GM12872 (cell line): ENCODE measurements at regions not wholly inside any gene's neighbourhood (a gene's known extent, or its start where the extent isn't known, plus 50 kb on each side); places are given as distances from the start of the nearest gene placed in this dataset.

Experiments
- TF ChIP-seq, protein P1 (sequence below): IDR thresholded peaks from 3 replicates; pipeline ENCODE4 v1.5.1; 2011; ENCODE audit warnings: low read depth, mild to moderate bottlenecking, low read length, moderate library complexity; ENCODE audit not compliant: insufficient read depth

DNA sequence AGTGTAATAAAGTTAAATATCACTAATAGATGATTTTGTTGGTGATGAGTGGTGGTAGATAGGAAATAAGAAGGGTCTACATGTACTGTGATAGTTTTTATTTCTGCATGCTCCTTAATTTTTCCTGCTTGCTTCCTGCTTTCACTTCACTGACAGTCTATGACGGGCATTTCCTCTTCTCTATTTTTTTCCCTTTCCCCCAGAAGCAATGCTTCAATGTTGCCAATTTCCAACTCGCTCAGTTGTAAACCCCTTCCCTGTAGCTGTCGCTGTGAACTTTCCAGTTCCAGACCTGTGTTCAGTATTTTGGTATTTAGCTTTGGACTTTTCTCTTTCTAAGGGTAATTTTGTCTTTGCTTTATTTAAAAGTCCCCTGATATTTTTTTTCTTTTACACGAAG lies 123.5 kb upstream of the AGR3 start:
- TF ChIP-seq, protein P1, sequence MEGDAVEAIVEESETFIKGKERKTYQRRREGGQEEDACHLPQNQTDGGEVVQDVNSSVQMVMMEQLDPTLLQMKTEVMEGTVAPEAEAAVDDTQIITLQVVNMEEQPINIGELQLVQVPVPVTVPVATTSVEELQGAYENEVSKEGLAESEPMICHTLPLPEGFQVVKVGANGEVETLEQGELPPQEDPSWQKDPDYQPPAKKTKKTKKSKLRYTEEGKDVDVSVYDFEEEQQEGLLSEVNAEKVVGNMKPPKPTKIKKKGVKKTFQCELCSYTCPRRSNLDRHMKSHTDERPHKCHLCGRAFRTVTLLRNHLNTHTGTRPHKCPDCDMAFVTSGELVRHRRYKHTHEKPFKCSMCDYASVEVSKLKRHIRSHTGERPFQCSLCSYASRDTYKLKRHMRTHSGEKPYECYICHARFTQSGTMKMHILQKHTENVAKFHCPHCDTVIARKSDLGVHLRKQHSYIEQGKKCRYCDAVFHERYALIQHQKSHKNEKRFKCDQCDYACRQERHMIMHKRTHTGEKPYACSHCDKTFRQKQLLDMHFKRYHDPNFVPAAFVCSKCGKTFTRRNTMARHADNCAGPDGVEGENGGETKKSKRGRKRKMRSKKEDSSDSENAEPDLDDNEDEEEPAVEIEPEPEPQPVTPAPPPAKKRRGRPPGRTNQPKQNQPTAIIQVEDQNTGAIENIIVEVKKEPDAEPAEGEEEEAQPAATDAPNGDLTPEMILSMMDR, result no peak

DNA sequence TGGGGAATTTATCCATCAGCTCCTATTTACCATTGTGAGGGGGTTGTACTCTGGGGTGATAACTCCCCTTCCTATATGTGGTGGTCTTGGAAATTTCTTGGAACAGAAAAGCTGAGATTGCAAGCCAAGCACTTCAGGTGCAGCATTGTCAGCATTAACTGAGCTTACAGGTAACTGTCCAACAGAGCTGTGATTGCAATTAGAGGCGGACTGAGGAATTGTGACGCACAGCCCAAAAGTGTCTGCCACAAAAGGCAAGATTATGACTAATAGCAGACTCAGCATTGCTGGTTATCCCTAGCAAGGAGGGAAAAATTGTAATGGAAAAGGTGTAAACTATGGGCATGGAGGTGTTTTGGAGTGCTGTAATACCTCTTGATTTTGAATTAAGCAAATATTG lies 126.1 kb upstream of the AGR3 start:
- TF ChIP-seq, protein P1, result no peak

DNA sequence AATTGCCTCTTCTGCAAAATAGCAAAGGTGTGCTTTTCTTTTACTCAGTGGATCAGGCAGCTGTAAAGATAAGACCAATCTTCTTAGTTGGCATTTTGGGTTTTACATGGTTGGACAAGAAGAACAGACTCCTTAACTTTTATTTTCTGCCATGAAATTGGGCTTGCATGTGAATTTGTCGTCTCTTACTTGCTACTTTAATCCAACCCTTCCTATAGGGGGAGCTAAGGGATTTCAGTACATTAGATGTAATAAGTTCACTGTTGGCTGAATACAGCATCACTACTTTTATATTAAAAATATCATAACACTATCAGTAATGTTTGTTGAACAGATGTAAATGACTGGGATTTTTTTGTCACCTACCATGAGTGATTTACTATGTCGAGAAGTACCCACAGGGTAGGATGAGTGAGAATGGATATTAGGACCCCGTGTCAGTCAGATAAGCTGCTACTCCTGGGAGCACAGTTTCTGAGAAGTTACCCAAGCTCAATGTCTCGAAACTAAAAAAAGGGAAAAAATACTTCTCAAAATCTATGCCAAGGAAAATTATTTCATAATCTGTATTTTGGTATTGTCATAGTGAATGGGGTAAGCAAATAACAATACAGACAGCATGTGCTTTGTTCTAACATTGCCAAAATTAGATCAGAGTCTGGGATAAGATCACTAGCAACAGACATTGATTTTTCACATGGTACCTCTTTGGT lies 127.4 kb upstream of the AGR3 start:
- TF ChIP-seq, protein P1, result peak; percentile 31; the same call in 2 of the 3 replicates

DNA sequence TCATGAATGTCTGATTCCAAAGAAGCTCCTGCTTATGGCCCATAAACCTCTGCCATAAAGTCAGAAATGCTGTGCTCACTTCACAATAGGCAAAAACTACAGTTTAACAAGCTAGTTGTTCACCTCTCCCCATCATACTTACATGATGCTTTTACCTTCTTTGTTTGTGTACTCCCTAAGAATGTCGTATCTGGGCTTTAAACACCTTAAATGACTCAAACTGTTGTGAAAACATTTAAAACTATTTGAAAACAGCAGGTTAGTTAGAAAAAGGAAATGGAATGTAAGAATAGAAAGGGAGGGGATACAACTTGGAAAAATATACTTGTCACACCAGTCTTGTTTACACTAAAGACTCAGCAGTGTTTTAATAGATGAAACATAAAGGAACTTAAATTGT lies 128.2 kb upstream of the AGR3 start:
- TF ChIP-seq, protein P1, result no peak

DNA sequence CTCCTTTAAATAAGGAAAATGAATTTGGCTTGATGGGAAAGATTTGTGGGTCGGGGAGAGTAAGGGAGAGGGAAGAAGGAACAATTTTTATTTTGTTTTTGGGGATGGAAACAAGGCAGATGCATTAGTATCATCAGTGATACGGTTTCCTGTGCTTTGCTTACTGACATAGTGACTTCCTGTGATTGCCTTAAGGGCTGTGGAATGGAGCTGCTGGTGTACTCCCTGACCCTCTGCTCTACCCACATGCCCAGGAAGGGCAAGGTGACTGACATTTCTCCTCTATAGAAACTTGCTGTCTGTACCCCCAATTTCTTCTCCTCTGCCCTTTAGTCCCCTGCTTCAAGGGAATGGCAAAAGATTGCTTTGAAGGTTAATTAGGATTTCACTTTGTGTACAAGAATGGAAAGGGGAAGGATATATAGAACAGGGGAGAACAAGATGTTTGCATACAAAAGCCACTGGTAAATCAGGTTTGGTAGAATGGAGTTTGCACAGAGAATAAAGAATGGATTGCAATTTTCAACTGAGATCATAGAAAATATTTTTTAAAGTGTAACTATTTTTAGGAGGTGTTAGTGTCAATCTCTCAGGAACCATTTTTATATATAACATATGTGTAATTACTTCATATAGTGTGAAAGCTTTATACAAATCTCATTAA lies 129.0 kb upstream of the AGR3 start:
- TF ChIP-seq, protein P1, result no peak

DNA sequence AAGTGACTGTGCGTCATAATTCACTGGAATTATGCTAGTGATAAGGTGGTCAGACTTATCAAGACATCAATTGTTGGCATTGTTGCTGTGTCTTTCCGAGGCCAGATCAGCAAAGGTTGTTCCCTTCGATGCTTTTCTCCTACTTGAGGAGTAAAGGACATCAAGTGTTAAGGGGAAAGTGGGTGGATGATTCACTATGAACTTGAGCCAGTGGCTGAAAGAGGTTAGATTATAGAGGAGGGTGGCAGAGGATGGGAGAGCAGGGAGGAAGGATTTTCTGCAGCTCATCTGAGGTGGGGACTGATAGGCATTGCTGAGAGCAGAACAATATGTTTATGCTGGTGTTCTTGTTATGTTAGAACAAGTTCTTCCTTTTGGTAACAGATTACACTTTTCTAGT lies 131.4 kb upstream of the AGR3 start:
- TF ChIP-seq, protein P1, result no peak

DNA sequence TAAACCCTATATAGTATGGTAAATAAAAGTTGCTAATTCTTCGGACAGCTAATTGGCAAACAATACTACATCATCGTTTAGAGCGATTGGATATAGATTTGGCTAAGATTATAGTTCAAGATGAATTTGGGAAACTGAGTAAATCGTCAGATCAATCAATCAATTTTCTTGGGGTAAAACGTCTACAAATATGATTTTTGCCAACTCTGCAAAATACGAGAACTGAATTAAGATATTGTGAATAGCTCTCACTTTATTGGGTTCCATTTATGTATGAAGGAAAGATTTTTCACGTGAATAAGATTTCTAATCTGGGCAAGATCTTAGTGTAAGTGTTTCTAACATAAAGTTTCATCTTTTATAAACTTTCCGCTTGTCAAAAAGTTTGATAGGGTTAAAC lies 132.9 kb upstream of the AGR3 start:
- TF ChIP-seq, protein P1, result no peak
